Heart left ventricle (tissue), 13 donors: ENCODE measurements at regions not wholly inside any gene's neighbourhood (a gene's known extent, or its start where the extent isn't known, plus 50 kb on each side); places are given as distances from the start of the nearest gene placed in this dataset.

Source experiments
- CTCF ChIP-seq, 12 donors: fragments of 200-600 bp; sonication (generic) in 4 of 12; IDR thresholded peaks; one replicate each; pipeline versions ENCODE4 v1.5.0 to v1.8.0; 2018 to 2022; ENCODE audit warnings: antibody characterized with exemption in 12 of 12, mild to moderate bottlenecking in 5 of 12
- POLR2A ChIP-seq, 2 donors: fragments of 450-650 bp; IDR thresholded peaks; one replicate each; pipeline ENCODE4 v1.6.1; 2017; ENCODE audit warnings: antibody characterized with exemption in 2 of 2, mild to moderate bottlenecking in 2 of 2, moderate library complexity in 2 of 2
- donor health status: ischemic (EF 13 %, LVEDD 7.1; RV severe dilation, severe dysfunction).
- donor health status: DM: no; HTN: yes; CAD: no.
- donor health status: DM: no; HTN: no; CAD: no.
- donor health status: ischemic (EF 25% LVEDD 6.9; RV normal size, moderate dysfunction).
- donor health status: ischemic (EF 25% LVEDD 5.7; RV mildly dilated, moderate dysfunction).
- donor health status: ischemic (EF 35%, LVEDD 5.7; RV mildly dilated, moderate dysfunction).
- donor health status: nonischemic (EF 11% LVEDD 7.7; RV severe dilation, severe dysfunction).
- donor health status: DM: yes; HTN: yes; CAD: no.
- donor health status: PGD.
- donor health status: ischemic (EF 29% LVEDD 5.4; RV normal size, mild dysfunction).
- donor health status: nonischemic (EF 23%, LVEDD 6.1; RV moderate dilation, normal function).

- TF ChIP-seq POLR2A (IDR thresholded peaks at IDR 0.05) (no peak), CTCF (IDR thresholded peaks at IDR 0.05) (no peak)
These were observed 264.8 kb downstream of the SOX2 start for GRCh38 chr3:181976526-181976925.
